Fibroblast of skin of left quadriceps (primary cell): ENCODE measurements at regions not wholly inside any gene's neighbourhood (a gene's known extent, or its start where the extent isn't known, plus 50 kb on each side); places are given as distances from the start of the nearest gene placed in this dataset.
"Not testable (repeated sequence)": the region's sequence is repeated elsewhere in the genome, so short reads cannot be mapped to it uniquely, and the experiment has no call there.

Experiments used
- DNase-seq, 2 experiments: peaks; one replicate each; pipeline ENCODE4 v3.0.0-alpha.2; 2013; ENCODE audit warnings: low read depth in 2 of 2

GRCh38 chr7:83738291-83738835, 89.4 kb upstream of the SEMA3E start:
- no peak for DNase-seq

- DNase-seq, result no peak
These were observed 83.4 kb upstream of the SEMA3E start for GRCh38 chr7:83732305-83732704.

DNA sequence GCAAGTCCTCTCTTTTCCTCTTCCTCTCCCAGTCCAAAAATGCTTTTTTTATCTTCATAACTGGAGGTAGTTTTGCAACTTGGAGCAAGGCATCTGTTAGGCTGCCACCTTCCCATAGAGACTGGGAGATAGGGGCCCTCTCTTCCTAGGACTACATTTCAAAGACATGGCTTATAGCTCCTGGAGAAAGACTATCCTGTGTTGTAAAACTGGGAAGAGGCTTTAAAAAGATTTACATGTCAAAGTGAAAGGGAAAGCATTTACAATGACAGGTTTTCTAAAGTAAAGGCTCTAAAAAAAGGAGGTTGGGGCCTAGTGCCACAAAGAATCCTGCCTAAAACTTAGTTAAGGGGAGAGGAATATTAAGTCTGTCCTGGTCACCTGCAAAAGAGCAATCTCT, 82.2 kb upstream of the SEMA3E start:
- no peak for DNase-seq

- not testable (repeated sequence) for DNase-seq
These were observed 68.0 kb upstream of the SEMA3E start for GRCh38 chr7:83716923-83717322.

GRCh38 chr7:83708531-83708930, 59.6 kb upstream of the SEMA3E start:
- no peak for DNase-seq

- DNase-seq, result no peak
These were observed 55.6 kb upstream of the SEMA3E start for GRCh38 chr7:83704564-83704963.

DNA sequence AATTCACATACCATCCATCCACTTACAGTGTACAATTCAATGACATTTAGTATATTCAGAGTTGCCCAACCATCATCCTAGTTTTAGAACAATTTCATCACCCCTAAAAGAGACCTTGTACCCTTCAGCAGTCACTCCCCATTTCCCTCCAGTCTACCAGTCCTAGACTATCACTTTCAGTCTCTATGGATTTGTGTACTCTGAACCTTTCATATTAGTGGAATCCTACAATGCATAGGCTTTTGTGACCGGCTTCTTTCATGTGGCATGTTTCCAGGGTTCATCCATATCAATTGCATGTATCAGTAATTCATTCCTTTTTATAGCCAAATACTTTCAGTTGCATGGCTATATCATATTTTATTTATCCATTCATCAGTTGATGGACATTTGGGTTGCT, 53.5 kb upstream of the SEMA3E start:
- no peak for DNase-seq

- DNase-seq, result peak; percentile 13 to 26
These were observed 52.8 kb upstream of the SEMA3E start for GRCh38 chr7:83701736-83702135.
